ENCODE measurements at regions not wholly inside any gene's neighbourhood (a gene's known extent, or its start where the extent isn't known, plus 50 kb on each side); places are given as distances from the start of the nearest gene placed in this dataset.

DNA sequence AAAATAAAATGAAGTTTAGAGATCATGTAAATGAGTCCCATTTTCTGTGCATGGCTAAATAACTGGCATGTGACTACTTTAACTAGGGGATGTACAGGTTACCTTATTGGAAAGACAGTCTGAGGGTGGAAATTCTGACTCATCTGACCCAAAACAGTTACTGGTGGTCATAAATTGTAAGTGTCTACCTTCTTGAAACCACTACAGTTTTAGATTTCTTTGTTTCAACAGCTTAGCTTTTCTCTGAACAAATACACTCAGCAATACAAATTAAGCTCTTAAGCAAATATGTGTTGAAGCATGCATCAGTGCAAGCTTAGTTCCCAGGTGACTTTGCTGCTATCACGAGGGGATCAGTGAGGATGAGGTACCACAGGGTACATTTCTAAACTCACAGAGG is 60.7 kb upstream of the PGM2 start:
- H3K27me3 ChIP-seq: no peaks in the 10 kb centered on the region
- TF ChIP-seq POLR2A (IDR thresholded peaks at IDR 0.05): no peak
- TF ChIP-seq, protein P1, sequence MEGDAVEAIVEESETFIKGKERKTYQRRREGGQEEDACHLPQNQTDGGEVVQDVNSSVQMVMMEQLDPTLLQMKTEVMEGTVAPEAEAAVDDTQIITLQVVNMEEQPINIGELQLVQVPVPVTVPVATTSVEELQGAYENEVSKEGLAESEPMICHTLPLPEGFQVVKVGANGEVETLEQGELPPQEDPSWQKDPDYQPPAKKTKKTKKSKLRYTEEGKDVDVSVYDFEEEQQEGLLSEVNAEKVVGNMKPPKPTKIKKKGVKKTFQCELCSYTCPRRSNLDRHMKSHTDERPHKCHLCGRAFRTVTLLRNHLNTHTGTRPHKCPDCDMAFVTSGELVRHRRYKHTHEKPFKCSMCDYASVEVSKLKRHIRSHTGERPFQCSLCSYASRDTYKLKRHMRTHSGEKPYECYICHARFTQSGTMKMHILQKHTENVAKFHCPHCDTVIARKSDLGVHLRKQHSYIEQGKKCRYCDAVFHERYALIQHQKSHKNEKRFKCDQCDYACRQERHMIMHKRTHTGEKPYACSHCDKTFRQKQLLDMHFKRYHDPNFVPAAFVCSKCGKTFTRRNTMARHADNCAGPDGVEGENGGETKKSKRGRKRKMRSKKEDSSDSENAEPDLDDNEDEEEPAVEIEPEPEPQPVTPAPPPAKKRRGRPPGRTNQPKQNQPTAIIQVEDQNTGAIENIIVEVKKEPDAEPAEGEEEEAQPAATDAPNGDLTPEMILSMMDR (IDR thresholded peaks at IDR 0.05): no peak
- no peak overlapping the region for H3K27ac ChIP-seq
- no peak for DNase-seq
- no peaks in the 10 kb centered on the region for H3K9me3 ChIP-seq
- WGBS, 2 donors: 32 to 48% methylated on average over 1 of the region's 1 CpG
- no peaks in the 10 kb centered on the region for H3K4me1 ChIP-seq
- H3K36me3 ChIP-seq: no peaks in the 10 kb centered on the region
- H3K4me3 ChIP-seq (replicated peaks in 1 of 3): no peak overlapping the region
- intact Hi-C loops (cut with DNase I): no loop called here

DNA sequence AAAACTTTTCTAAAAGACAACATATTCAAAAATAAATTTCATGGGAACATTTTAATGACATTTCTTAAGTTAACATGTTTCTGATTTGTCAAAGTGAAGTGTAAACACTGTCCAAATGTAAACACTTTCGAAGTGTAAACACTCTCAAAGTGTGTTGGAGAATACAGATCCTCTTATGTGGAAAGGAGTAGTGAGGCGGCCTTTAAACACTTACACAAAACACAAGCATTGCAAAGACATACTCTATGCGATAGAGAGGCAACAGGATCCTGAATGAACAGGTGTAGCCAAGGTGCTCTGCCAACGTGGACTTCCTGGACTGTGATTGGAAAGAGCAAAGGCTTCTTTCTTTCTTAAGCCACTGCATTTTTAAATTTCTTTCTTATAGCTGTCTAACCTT is 62.7 kb upstream of the PGM2 start:
- no peak for DNase-seq
- H3K4me3 ChIP-seq (replicated peaks in 1 of 3): no peak overlapping the region
- peaks cover 0 to 1% of the 10 kb centered on the region in 2 donors for H3K4me1 ChIP-seq
- H3K27ac ChIP-seq: no peak overlapping the region
- TF ChIP-seq POLR2A (IDR thresholded peaks at IDR 0.05): no peak
- no peaks in the 10 kb centered on the region for H3K36me3 ChIP-seq
- intact Hi-C loops (cut with DNase I): no loop called here
- WGBS, 2 donors: 76 to 78% methylated on average over 4 of the region's 4 CpGs
- no peaks in the 10 kb centered on the region for H3K9me3 ChIP-seq
- H3K27me3 ChIP-seq: no peaks in the 10 kb centered on the region

DNA sequence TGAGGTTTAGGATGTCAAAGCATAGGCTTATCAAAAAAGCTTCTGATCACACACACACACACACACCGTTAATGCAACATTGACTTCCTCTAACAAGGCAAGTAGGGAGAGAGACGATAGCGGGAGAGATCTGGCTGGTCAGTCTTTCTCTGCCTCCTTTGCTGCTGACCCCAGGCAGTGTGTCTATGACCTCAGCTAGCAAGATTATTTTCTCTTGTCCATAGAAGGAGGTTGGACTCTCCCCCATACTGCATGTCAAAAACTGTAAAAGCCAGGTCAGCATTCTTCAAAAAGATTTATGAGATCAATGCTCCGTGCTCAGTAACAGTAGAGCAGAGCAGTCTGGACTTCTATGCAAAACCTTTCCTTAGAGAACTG is 63.5 kb upstream of the PGM2 start:
- no peak for DNase-seq
- 75 to 83% methylated on average over 4 of the region's 4 CpGs for WGBS, 2 donors
- Histone ChIP-seq H3K9me3 (no peaks in the 10 kb centered on the region), H3K27ac (no peak overlapping the region), H3K27me3 (no peaks in the 10 kb centered on the region), H3K36me3 (no peaks in the 10 kb centered on the region), H3K4me3 (replicated peaks in 1 of 3) (no peak overlapping the region), H3K4me1 (peaks cover 0 to 2% of the 10 kb centered on the region in 2 donors)
- TF ChIP-seq POLR2A (IDR thresholded peaks at IDR 0.05): no peak
- TF ChIP-seq, protein P1 (IDR thresholded peaks at IDR 0.05): no peak
- intact Hi-C loops (cut with DNase I): no loop called here

DNA sequence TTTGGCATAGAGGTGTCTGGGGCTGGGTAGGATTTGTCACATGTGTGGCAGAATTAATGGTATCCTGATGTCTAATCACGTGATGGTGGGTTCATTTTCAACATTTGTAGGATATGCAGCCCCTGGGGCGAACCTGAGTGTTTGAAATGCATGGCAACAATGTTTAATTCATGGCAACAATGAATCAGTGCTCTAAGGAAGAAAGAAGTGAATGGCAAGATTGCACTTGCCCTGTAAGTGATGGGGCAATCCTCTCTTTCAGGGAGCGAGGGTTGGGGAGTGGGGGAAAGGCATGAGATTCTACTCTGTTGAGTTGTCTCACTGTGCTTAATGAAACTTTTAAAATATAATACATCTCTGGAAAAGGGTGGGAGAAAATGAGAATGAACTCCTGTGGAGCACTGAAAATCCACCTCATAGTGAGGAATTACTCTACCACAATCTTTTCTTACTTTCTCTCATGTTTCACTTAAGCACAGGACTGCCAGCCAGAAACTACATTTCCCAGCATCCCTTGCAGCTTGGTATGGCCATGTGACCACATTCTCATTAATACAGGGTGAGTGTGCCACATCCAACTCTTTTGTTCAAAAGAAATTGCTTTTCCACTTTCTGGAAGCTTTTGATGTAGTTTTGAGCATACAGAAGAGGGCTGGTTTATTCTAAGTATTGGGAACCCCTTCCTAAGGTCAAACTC is 64.0 kb upstream of the PGM2 start:
- Histone ChIP-seq H3K4me1 (peaks cover 0 to 2% of the 10 kb centered on the region in 2 donors), H3K9me3 (no peaks in the 10 kb centered on the region), H3K27ac (no peak overlapping the region), H3K27me3 (no peaks in the 10 kb centered on the region), H3K36me3 (no peaks in the 10 kb centered on the region), H3K4me3 (replicated peaks in 1 of 3) (no peak overlapping the region)
- no peak for TF ChIP-seq POLR2A (IDR thresholded peaks at IDR 0.05)
- TF ChIP-seq, protein P1 (IDR thresholded peaks at IDR 0.05): no peak
- WGBS, 2 donors: 85 to 95% methylated on average over 3 of the region's 3 CpGs
- DNase-seq: no peak
- intact Hi-C loops (cut with DNase I): no loop called here

DNA sequence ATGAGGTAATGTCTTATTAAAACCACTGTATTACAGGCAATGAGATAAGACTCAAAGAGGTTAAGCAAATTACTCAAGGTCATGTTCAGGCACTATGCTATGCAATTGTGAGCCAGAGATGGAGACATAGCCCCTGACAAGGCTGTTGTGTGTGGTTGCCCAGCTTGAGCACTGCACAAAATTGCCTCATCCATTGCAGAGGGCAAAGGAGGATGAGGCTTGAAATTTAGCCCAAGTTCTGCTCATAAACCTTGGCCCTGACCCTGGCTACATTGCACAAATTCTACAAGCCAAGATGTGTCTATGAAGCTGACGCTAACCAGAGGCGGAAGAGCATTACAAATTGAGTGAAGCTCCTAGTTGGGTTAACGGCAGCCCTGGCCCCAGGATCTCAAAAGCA is 65.6 kb upstream of the PGM2 start:
- intact Hi-C loops (cut with DNase I): no loop called here
- Histone ChIP-seq H3K27me3 (no peaks in the 10 kb centered on the region), H3K9me3 (no peaks in the 10 kb centered on the region), H3K4me3 (replicated peaks in 1 of 3) (no peak overlapping the region), H3K27ac (no peak overlapping the region), H3K4me1 (peaks cover 0 to 2% of the 10 kb centered on the region in 2 donors), H3K36me3 (no peaks in the 10 kb centered on the region)
- TF ChIP-seq, protein P1 (IDR thresholded peaks at IDR 0.05): no peak
- no peak for TF ChIP-seq POLR2A (IDR thresholded peaks at IDR 0.05)
- no peak for DNase-seq
- 77 to 97% methylated on average over 3 of the region's 3 CpGs for WGBS, 2 donors
